ENCODE measurements at regions not wholly inside any gene's neighbourhood (a gene's known extent, or its start where the extent isn't known, plus 50 kb on each side); places are given as distances from the start of the nearest gene placed in this dataset.

GRCh38 chr3:181596126-181596525 is 115.6 kb upstream of the SOX2 start:
- no peak for TF ChIP-seq TAF1 (IDR thresholded peaks at IDR 0.05; ENCODE audit: borderline replicate concordance, low read depth, low read length)
- TF ChIP-seq CTCF (IDR thresholded peaks at IDR 0.05) = no peak
- TF ChIP-seq CHD2 (IDR thresholded peaks at IDR 0.05; ENCODE audit: low read length, partially characterized antibody) = no peak
- no peak for TF ChIP-seq GABPA (IDR thresholded peaks at IDR 0.05; ENCODE audit: low read depth)

Data from SK-N-SH (cell line).